H1 (cell line): ENCODE measurements at regions not wholly inside any gene's neighbourhood (a gene's known extent, or its start where the extent isn't known, plus 50 kb on each side); places are given as distances from the start of the nearest gene placed in this dataset.

Experiments
- CTCF ChIA-PET: fragments of 300-600 bp; sonication (Branson Sonifier 250); formaldehyde crosslinking; loops from one replicate; lab custom pipeline; 2021; ENCODE audit not compliant: partially characterized antibody; lab: Charles Lee
- POLR2A ChIA-PET: fragments of 300-600 bp; sonication (Branson Sonifier 250); formaldehyde crosslinking; loops from one replicate; lab custom pipeline; 2021; ENCODE audit warnings: inconsistent platforms; ENCODE audit not compliant: partially characterized antibody; lab: Charles Lee
- DNase-seq, 2 experiments: peaks; one replicate each; pipeline versions ENCODE4 v3.0.0 to v3.0.0-alpha.2; 2010 to 2022; ENCODE audit warnings: low spot score in 2 of 2, low read depth in 1 of 2, mixed read lengths in 1 of 2
- FAIRE-seq: peaks from 2 replicates; lab custom pipeline; 2011; peaks lifted over from hg19 to GRCh38; lab: Jason Lieb, UNC
- H2AFZ ChIP-seq: 2 replicates; pipeline ENCODE4 v1.8.1; 2012; ENCODE audit warnings: low read length, inconsistent platforms
- H2AK5ac ChIP-seq: 2 replicates; pipeline ENCODE4 v1.6.1; 2013; ENCODE audit warnings: low read depth, low read length
- H2BK120ac ChIP-seq: replicated peaks from 2 replicates; pipeline ENCODE3; 2013; ENCODE audit warnings: low read depth, low read length, inconsistent platforms
- H2BK12ac ChIP-seq: 2 replicates; pipeline ENCODE4 v1.6.1; 2013; ENCODE audit warnings: low read depth, low read length
- H2BK15ac ChIP-seq: 2 replicates; pipeline ENCODE4 v1.6.1; 2013; ENCODE audit warnings: low read length
- H2BK20ac ChIP-seq: 2 replicates; pipeline ENCODE4 v1.6.1; 2013; ENCODE audit warnings: low read length
- H2BK5ac ChIP-seq: 2 replicates; pipeline ENCODE4 v1.6.1; 2013; ENCODE audit warnings: low read depth, low read length
- H3K14ac ChIP-seq: 2 replicates; pipeline ENCODE4 v1.6.1; 2013; ENCODE audit warnings: inconsistent platforms; ENCODE audit not compliant: insufficient read length
- H3K18ac ChIP-seq: 2 replicates; pipeline ENCODE4 v1.6.1; 2013; ENCODE audit warnings: low read length; ENCODE audit errors: extremely low read depth
- H3K23ac ChIP-seq: 2 replicates; pipeline ENCODE4 v1.6.1; 2013; ENCODE audit warnings: inconsistent platforms; ENCODE audit not compliant: insufficient read length
- H3K23me2 ChIP-seq: 2 replicates; pipeline ENCODE4 v1.6.1; 2013; ENCODE audit warnings: low read depth, low read length
- H3K27ac ChIP-seq: 2 replicates; pipeline ENCODE4 v1.6.1; 2011; ENCODE audit warnings: low read depth, low read length, inconsistent platforms
- H3K27me3 ChIP-seq, 4 experiments: replicated peaks in 1 of 4; 1 replicate in 1 of 4; 2 replicates in 3 of 4; pipeline versions ENCODE4 v1.6.1 to v1.8.1; 2011 to 2013; ENCODE audit warnings: low read length in 3 of 4, mild to moderate bottlenecking in 3 of 4, inconsistent platforms in 2 of 4, mixed read lengths in 2 of 4, moderate library complexity in 1 of 4; ENCODE audit not compliant: control insufficient read depth in 3 of 4, insufficient read depth in 3 of 4; ENCODE audit errors: extremely low read depth in 1 of 4
- H3K36me3 ChIP-seq, 4 experiments: 2 replicates each; pipeline versions ENCODE4 v1.6.1 to v1.8.1; 2011 to 2013; ENCODE audit warnings: mild to moderate bottlenecking in 4 of 4, low read length in 3 of 4, moderate library complexity in 2 of 4, control low read depth in 1 of 4, inconsistent platforms in 1 of 4; ENCODE audit not compliant: insufficient read depth in 4 of 4, control insufficient read depth in 2 of 4
- H3K4ac ChIP-seq: replicated peaks from 2 replicates; pipeline ENCODE3; 2013; ENCODE audit warnings: low read length, low read depth, mixed read lengths, inconsistent platforms; ENCODE audit not compliant: insufficient read length
- H3K4me1 ChIP-seq, 4 experiments: replicated peaks in 1 of 4; 1 replicate in 1 of 4; 2 replicates in 3 of 4; pipeline versions ENCODE4 v1.6.1 to v1.8.1; 2011 to 2013; ENCODE audit warnings: low read length in 3 of 4, inconsistent platforms in 2 of 4, mixed read lengths in 1 of 4; ENCODE audit not compliant: insufficient read depth in 4 of 4, control insufficient read depth in 3 of 4
- H3K4me2 ChIP-seq, 2 experiments: 2 replicates each; pipeline versions ENCODE4 v1.6.1 to v1.8.1; 2011 to 2013; ENCODE audit warnings: low read depth in 2 of 2, low read length in 2 of 2, control low read depth in 1 of 2, inconsistent platforms in 1 of 2, mild to moderate bottlenecking in 1 of 2; ENCODE audit not compliant: insufficient read depth in 1 of 2
- H3K4me3 ChIP-seq, 4 experiments: fragments of 200-600, 300-600 bp in 1 of 4; sonication (generic), shearing (Covaris generic), sonication (Bioruptor Twin) in 1 of 4; 2 replicates each; pipeline versions ENCODE4 v1.5.1 to v1.8.1; 2011 to 2016; ENCODE audit warnings: low read length in 4 of 4, low read depth in 3 of 4, control low read depth in 2 of 4, inconsistent platforms in 2 of 4, mild to moderate bottlenecking in 2 of 4, mixed read lengths in 1 of 4, moderate library complexity in 1 of 4; ENCODE audit not compliant: insufficient read depth in 2 of 4; ENCODE audit errors: extremely low read depth in 1 of 4
- H3K56ac ChIP-seq: replicated peaks from 2 replicates; pipeline ENCODE3; 2013; ENCODE audit warnings: low read depth, mild to moderate bottlenecking, mixed read lengths, low read length, inconsistent platforms; ENCODE audit not compliant: insufficient read length
- H3K79me1 ChIP-seq: 2 replicates; pipeline ENCODE4 v1.6.1; 2013; ENCODE audit warnings: low read depth, low read length, control low read depth
- H3K79me2 ChIP-seq, 2 experiments: 2 replicates each; pipeline versions ENCODE4 v1.6.1 to v1.8.1; 2012 to 2013; ENCODE audit warnings: low read length in 2 of 2, mild to moderate bottlenecking in 2 of 2, inconsistent platforms in 1 of 2; ENCODE audit not compliant: insufficient read depth in 2 of 2, control insufficient read depth in 1 of 2
- H3K9ac ChIP-seq, 4 experiments: replicated peaks in 1 of 4; 1 replicate in 1 of 4; 2 replicates in 3 of 4; pipeline versions ENCODE4 v1.6.1 to v1.8.1; 2011 to 2013; ENCODE audit warnings: low read depth in 3 of 4, low read length in 3 of 4, control low read depth in 2 of 4, mild to moderate bottlenecking in 2 of 4, moderate library complexity in 2 of 4, inconsistent platforms in 1 of 4; ENCODE audit errors: extremely low read depth in 1 of 4
- H3K9me3 ChIP-seq, 2 experiments: 2 replicates each; pipeline versions ENCODE4 v1.6.1 to v1.8.1; 2012 to 2013; ENCODE audit warnings: mild to moderate bottlenecking in 2 of 2, moderate library complexity in 2 of 2, control low read depth in 1 of 2, inconsistent platforms in 1 of 2, low read depth in 1 of 2, low read length in 1 of 2, mixed read lengths in 1 of 2; ENCODE audit not compliant: insufficient read depth in 2 of 2
- H4K20me1 ChIP-seq, 2 experiments: replicated peaks in 1 of 2; 2 replicates each; pipeline versions ENCODE3 to v1.8.1; 2011 to 2013; ENCODE audit warnings: inconsistent platforms in 2 of 2, low read length in 2 of 2, mild to moderate bottlenecking in 1 of 2; ENCODE audit not compliant: insufficient read depth in 2 of 2, control insufficient read depth in 1 of 2
- H4K5ac ChIP-seq: 2 replicates; pipeline ENCODE4 v1.6.1; 2013; ENCODE audit warnings: low read length, low read depth, mixed read lengths, inconsistent platforms; ENCODE audit not compliant: insufficient read length
- H4K8ac ChIP-seq: 2 replicates; pipeline ENCODE4 v1.8.0; 2013; ENCODE audit warnings: mild to moderate bottlenecking, moderate library complexity, low read length, inconsistent platforms; ENCODE audit not compliant: insufficient read depth; ENCODE audit errors: extremely low read depth
- H4K91ac ChIP-seq: replicated peaks from 2 replicates; pipeline ENCODE3; 2013; ENCODE audit warnings: low read length, mixed read lengths, inconsistent platforms; ENCODE audit not compliant: insufficient read length
- CHD2 ChIP-seq: IDR thresholded peaks from 2 replicates; pipeline ENCODE4 v1.6.1; 2012; ENCODE audit warnings: low read length, improper control_type of control experiment
- EGR1 ChIP-seq: IDR thresholded peaks from 2 replicates; pipeline ENCODE4 v1.6.1; 2011; ENCODE audit warnings: low read depth, low read length, borderline replicate concordance
- HDAC2 ChIP-seq, 2 experiments: fragments of 300-600 bp in 1 of 2; sonication (generic) in 1 of 2; IDR thresholded peaks; 2 replicates each; pipeline ENCODE4 v1.6.1; 2011 to 2012; ENCODE audit warnings: low read depth in 2 of 2, low read length in 2 of 2, mild to moderate bottlenecking in 2 of 2, moderate library complexity in 2 of 2, borderline replicate concordance in 1 of 2, inconsistent platforms in 1 of 2
- WGBS, 2 experiments: shearing (Covaris generic) in 1 of 2; methylation state at CpG; one replicate each; pipeline versions ENCODE4 v1.1.6 to v1.1.7; 2013 to 2015; ENCODE audit warnings: low lambda C conversion rate in 2 of 2, mixed read lengths in 2 of 2, inconsistent platforms in 1 of 2, low coverage in 1 of 2, missing lambda C conversion rate in 1 of 2; ENCODE audit not compliant: insufficient replicate concordance in 2 of 2, insufficient coverage in 1 of 2, insufficient read length in 1 of 2; ENCODE audit errors: extremely low coverage in 1 of 2, missing lambda C conversion rate in 1 of 2; 5-methylcytosine and 5-hydroxymethylcytosine counted together
- TF ChIP-seq, protein P1 (sequence below): IDR thresholded peaks from 2 replicates; pipeline ENCODE4 v1.6.1; 2012; ENCODE audit warnings: inconsistent platforms
- TF ChIP-seq, protein P2 (sequence below): IDR thresholded peaks from 2 replicates; pipeline ENCODE4 v1.6.1; 2011; ENCODE audit warnings: low read length, improper control_type of control experiment

DNA sequence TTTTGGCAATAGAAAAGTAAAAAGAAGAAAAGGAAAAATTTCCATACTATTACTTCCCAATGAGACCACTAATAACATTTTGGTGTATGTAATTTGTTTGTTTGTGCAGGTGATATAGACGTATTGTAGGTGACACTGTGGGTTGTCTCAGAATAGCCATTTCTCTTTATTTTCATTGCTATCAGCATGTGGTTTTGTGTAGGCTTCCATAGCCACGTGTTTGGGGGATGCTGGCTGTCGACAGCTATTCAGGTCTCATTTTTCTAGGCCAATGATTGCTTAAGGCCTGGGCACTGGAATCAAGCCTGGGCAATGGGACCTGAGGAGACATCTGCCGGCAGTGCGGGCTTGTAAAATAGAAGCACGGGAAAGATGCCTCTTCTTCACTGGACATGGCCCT, 71.0 kb upstream of the KCTD1 start:
- no peak overlapping the region for H3K27ac ChIP-seq
- no peak overlapping the region for H3K18ac ChIP-seq
- H2BK5ac ChIP-seq: no peak overlapping the region
- FAIRE-seq (no peak), DNase-seq (no peak)
- no peak overlapping the region for H3K4ac ChIP-seq
- H3K9me3 ChIP-seq: peaks cover 2 to 6% of the 10 kb centered on the region in 2 experiments; a peak in 3 of 4 replicates
- no peak overlapping the region for H3K23ac ChIP-seq
- H3K4me1 ChIP-seq: peaks cover 0 to 4% (median 1%) of the 10 kb centered on the region in 4 experiments; a peak in 2 of 7 replicates
- H3K79me1 ChIP-seq: no peaks in the 10 kb centered on the region
- no peak overlapping the region for H2BK15ac ChIP-seq
- no peak overlapping the region for H2BK20ac ChIP-seq
- H3K23me2 ChIP-seq: no peaks in the 10 kb centered on the region
- no peaks in the 10 kb centered on the region for H4K20me1 ChIP-seq
- H3K4me2 ChIP-seq: no peak overlapping the region
- H4K91ac ChIP-seq: no peak overlapping the region
- no peak overlapping the region for H2AK5ac ChIP-seq
- H3K56ac ChIP-seq: no peak overlapping the region
- WGBS, 2 experiments: 90% methylated on average over 6 of the region's 6 CpGs; no CpG with 5 or more reads in 1 of the 2 experiments
- CTCF ChIA-PET: interaction anchor here (0.9 to 3.4 kb wide), 10 partner anchors 9 to 184 kb away, joined by 3 to 17 read pairs (median 3); no protein-coding TSS in a partner anchor
- H2BK120ac ChIP-seq: no peak overlapping the region
- H4K8ac ChIP-seq: no peak overlapping the region
- no peak overlapping the region for H4K5ac ChIP-seq
- no peaks in the 10 kb centered on the region for H3K79me2 ChIP-seq
- no peaks in the 10 kb centered on the region for H3K27me3 ChIP-seq
- POLR2A ChIA-PET: no interaction called here
- H3K14ac ChIP-seq: no peak overlapping the region
- H3K9ac ChIP-seq: no peak overlapping the region
- no peak overlapping the region for H2BK12ac ChIP-seq
- no peak overlapping the region for H3K4me3 ChIP-seq
- no peaks in the 10 kb centered on the region for H3K36me3 ChIP-seq
- H2AFZ ChIP-seq: no peak overlapping the region
- TF ChIP-seq, protein P1, sequence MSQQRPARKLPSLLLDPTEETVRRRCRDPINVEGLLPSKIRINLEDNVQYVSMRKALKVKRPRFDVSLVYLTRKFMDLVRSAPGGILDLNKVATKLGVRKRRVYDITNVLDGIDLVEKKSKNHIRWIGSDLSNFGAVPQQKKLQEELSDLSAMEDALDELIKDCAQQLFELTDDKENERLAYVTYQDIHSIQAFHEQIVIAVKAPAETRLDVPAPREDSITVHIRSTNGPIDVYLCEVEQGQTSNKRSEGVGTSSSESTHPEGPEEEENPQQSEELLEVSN: no peak
- TF ChIP-seq EGR1: no peak
- no peak for TF ChIP-seq CHD2
- no peak for TF ChIP-seq HDAC2 (IDR thresholded peaks at IDR 0.05; ENCODE audit: borderline replicate concordance in 1 of 2, low read depth in 2 of 2, low read length in 2 of 2)
- TF ChIP-seq, protein P2, sequence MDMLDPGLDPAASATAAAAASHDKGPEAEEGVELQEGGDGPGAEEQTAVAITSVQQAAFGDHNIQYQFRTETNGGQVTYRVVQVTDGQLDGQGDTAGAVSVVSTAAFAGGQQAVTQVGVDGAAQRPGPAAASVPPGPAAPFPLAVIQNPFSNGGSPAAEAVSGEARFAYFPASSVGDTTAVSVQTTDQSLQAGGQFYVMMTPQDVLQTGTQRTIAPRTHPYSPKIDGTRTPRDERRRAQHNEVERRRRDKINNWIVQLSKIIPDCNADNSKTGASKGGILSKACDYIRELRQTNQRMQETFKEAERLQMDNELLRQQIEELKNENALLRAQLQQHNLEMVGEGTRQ: no peak
